Colon (tissue), 2 donors: ENCODE measurements at regions not wholly inside any gene's neighbourhood (a gene's known extent, or its start where the extent isn't known, plus 50 kb on each side); places are given as distances from the start of the nearest gene placed in this dataset.

Experiments
- FAIRE-seq: peaks from 2 replicates; lab custom pipeline; 2012; peaks lifted over from hg19 to GRCh38; lab: Jason Lieb, UNC
- donor health status: control.
- donor health status: control.

GRCh38 chr1:30032302-30032701, 691.1 kb downstream of the MATN1 start:
- no peak for FAIRE-seq

- FAIRE-seq, result no peak
Measured at GRCh38 chr1:30029677-30030076, 693.7 kb downstream of the MATN1 start.

GRCh38 chr1:30028939-30029338, 694.4 kb downstream of the MATN1 start:
- FAIRE-seq, result no peak

- no peak for FAIRE-seq
Measured at GRCh38 chr1:30028283-30028682, 695.1 kb downstream of the MATN1 start.

- FAIRE-seq, result no peak
Measured at GRCh38 chr1:30027247-30027646, 696.1 kb downstream of the MATN1 start.

GRCh38 chr1:30024411-30025195, 698.8 kb downstream of the MATN1 start:
- FAIRE-seq, result no peak

GRCh38 chr1:30023339-30024022, 699.9 kb downstream of the MATN1 start:
- FAIRE-seq, result no peak

GRCh38 chr1:30014031-30014430, 709.4 kb downstream of the MATN1 start:
- FAIRE-seq, result no peak

GRCh38 chr1:30012455-30013440, 710.6 kb downstream of the MATN1 start:
- no peak for FAIRE-seq

GRCh38 chr1:30011970-30012369, 711.4 kb downstream of the MATN1 start:
- no peak for FAIRE-seq

- FAIRE-seq, result no peak
Measured at GRCh38 chr1:30010506-30011106, 712.8 kb downstream of the MATN1 start.

- FAIRE-seq, result no peak
Measured at GRCh38 chr1:30009720-30010119, 713.7 kb downstream of the MATN1 start.

- FAIRE-seq, result no peak
Measured at GRCh38 chr1:30008998-30009657, 714.3 kb downstream of the MATN1 start.

GRCh38 chr1:30008372-30008997, 714.9 kb downstream of the MATN1 start:
- no peak for FAIRE-seq

- no peak for FAIRE-seq
Measured at GRCh38 chr1:30005972-30006619, 717.3 kb downstream of the MATN1 start.

GRCh38 chr1:30001732-30002039, 721.7 kb downstream of the MATN1 start:
- FAIRE-seq, result no peak

GRCh38 chr1:30001011-30001731, 722.2 kb downstream of the MATN1 start:
- FAIRE-seq, result no peak

GRCh38 chr1:30000266-30000665, 723.1 kb downstream of the MATN1 start:
- FAIRE-seq, result no peak

- no peak for FAIRE-seq
Measured at GRCh38 chr1:29999595-29999994, 723.8 kb downstream of the MATN1 start.

- FAIRE-seq, result no peak
Measured at GRCh38 chr1:29998686-29999085, 724.7 kb downstream of the MATN1 start.
